HepG2 (cell line): ENCODE measurements at regions not wholly inside any gene's neighbourhood (a gene's known extent, or its start where the extent isn't known, plus 50 kb on each side); places are given as distances from the start of the nearest gene placed in this dataset.

Experiments used
- ATF7 ChIP-seq, 2 experiments: fragments of 450-650 bp in 1 of 2; sonication (generic) in 1 of 2; formaldehyde crosslinking in 1 of 2; IDR thresholded peaks; 2 replicates each; pipeline versions ENCODE4 v1.4.0 to v1.6.1; 2016 to 2020; ENCODE audit warnings: antibody characterized with exemption in 1 of 2, mild to moderate bottlenecking in 1 of 2, missing genetic modification reagents in 1 of 2
- EED ChIP-seq: sonication (generic); formaldehyde crosslinking; IDR thresholded peaks from 2 replicates; pipeline ENCODE4 v1.5.0; 2020; ENCODE audit warnings: mild to moderate bottlenecking, missing genetic modification reagents
- EZH2 ChIP-seq: conservative IDR thresholded peaks from 2 replicates; pipeline ENCODE4 v1.6.1; 2012; ENCODE audit warnings: mild to moderate bottlenecking, low read depth, low read length, moderate library complexity
- GLI4 ChIP-seq: sonication (generic); formaldehyde crosslinking; IDR thresholded peaks from 2 replicates; pipeline ENCODE4 v1.5.1; 2020; ENCODE audit warnings: missing genetic modification reagents, mild to moderate bottlenecking, moderate library complexity, borderline replicate concordance
- JDP2 ChIP-seq: sonication (generic); formaldehyde crosslinking; IDR thresholded peaks from 2 replicates; pipeline ENCODE4 v1.8.1; 2022; ENCODE audit warnings: missing genetic modification reagents, borderline replicate concordance
- SAFB2 ChIP-seq: sonication (generic); formaldehyde crosslinking; IDR thresholded peaks from 2 replicates; pipeline ENCODE4 v1.5.1; 2020; ENCODE audit warnings: missing genetic modification reagents, low read depth, mild to moderate bottlenecking, borderline replicate concordance
- SIN3A ChIP-seq: IDR thresholded peaks from 2 replicates; pipeline ENCODE4 v1.6.1; 2011; ENCODE audit warnings: low read depth, mild to moderate bottlenecking, control low read depth, low read length, borderline replicate concordance
- SP140L ChIP-seq: sonication (generic); formaldehyde crosslinking; IDR thresholded peaks from 2 replicates; pipeline ENCODE4 v1.4.0; 2020; ENCODE audit warnings: missing genetic modification reagents, borderline replicate concordance
- ZNF224 ChIP-seq: sonication (generic); formaldehyde crosslinking; IDR thresholded peaks from 2 replicates; pipeline ENCODE4 v1.5.0; 2020; ENCODE audit warnings: mild to moderate bottlenecking, missing genetic modification reagents
- TF ChIP-seq, protein P1 (sequence below): sonication (generic); formaldehyde crosslinking; IDR thresholded peaks from 2 replicates; pipeline ENCODE4 v1.5.0; 2020; ENCODE audit warnings: mild to moderate bottlenecking, missing genetic modification reagents, moderate library complexity

DNA sequence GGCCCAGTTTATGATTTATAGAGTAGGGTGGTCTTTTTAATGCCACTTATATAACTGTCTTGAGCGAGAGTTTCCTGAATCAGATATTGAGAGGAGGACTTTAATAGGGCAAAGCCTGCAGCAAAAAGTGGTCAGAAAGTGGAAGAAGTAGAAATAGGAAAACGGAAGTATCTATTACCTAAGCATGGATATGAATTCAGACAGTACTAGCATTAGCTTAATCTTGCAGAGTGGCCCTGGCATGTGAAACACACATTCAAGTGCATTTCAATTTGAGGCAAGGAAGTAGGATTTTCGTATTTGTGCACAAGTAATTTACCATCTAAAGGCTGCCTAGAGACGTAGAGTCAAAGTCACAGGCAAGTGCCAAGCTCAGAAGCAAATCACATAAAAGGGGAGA is 622.3 kb downstream of the DIPK2A start:
- TF ChIP-seq ATF7 (IDR thresholded peaks at IDR 0.05) (no peak), ATF7 (CRISPR knock-in tag; IDR thresholded peaks at IDR 0.05) (no peak), SAFB2 (no peak), ZNF224 (CRISPR knock-in tag) (no peak), JDP2 (CRISPR knock-in tag) (no peak), EZH2 (no peak), GLI4 (CRISPR knock-in tag) (no peak), EED (CRISPR knock-in tag) (no peak), SP140L (CRISPR knock-in tag) (no peak), SIN3A (no peak)
- TF ChIP-seq, protein P1, sequence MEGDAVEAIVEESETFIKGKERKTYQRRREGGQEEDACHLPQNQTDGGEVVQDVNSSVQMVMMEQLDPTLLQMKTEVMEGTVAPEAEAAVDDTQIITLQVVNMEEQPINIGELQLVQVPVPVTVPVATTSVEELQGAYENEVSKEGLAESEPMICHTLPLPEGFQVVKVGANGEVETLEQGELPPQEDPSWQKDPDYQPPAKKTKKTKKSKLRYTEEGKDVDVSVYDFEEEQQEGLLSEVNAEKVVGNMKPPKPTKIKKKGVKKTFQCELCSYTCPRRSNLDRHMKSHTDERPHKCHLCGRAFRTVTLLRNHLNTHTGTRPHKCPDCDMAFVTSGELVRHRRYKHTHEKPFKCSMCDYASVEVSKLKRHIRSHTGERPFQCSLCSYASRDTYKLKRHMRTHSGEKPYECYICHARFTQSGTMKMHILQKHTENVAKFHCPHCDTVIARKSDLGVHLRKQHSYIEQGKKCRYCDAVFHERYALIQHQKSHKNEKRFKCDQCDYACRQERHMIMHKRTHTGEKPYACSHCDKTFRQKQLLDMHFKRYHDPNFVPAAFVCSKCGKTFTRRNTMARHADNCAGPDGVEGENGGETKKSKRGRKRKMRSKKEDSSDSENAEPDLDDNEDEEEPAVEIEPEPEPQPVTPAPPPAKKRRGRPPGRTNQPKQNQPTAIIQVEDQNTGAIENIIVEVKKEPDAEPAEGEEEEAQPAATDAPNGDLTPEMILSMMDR (CRISPR knock-in tag), result no peak
